IPS-18a (cell line): ENCODE measurements at regions not wholly inside any gene's neighbourhood (a gene's known extent, or its start where the extent isn't known, plus 50 kb on each side); places are given as distances from the start of the nearest gene placed in this dataset.
A peak's percentile ranks its signal among the peaks of the same experiment; 100 is the strongest.

Source experiments
- H3K27ac ChIP-seq: one replicate; pipeline ENCODE4 v1.5.1; 2013; ENCODE audit warnings: low read length
- H3K27me3 ChIP-seq: one replicate; pipeline ENCODE4 v1.6.1; 2013; ENCODE audit warnings: mild to moderate bottlenecking, low read length; ENCODE audit not compliant: control insufficient read depth, insufficient read depth
- H3K36me3 ChIP-seq: one replicate; pipeline ENCODE4 v1.6.1; 2013; ENCODE audit warnings: low read depth, low read length; ENCODE audit not compliant: control insufficient read depth
- H3K4me1 ChIP-seq: one replicate; pipeline ENCODE4 v1.6.1; 2013; ENCODE audit warnings: low read depth, low read length; ENCODE audit not compliant: control insufficient read depth
- H3K4me3 ChIP-seq: one replicate; pipeline ENCODE4 v1.5.1; 2013; ENCODE audit warnings: low read length
- H3K9ac ChIP-seq: one replicate; pipeline ENCODE4 v1.6.1; 2013; ENCODE audit warnings: mild to moderate bottlenecking, low read length, moderate library complexity
- H3K9me3 ChIP-seq: one replicate; pipeline ENCODE4 v1.6.1; 2013; ENCODE audit warnings: low read depth, low read length; ENCODE audit not compliant: control insufficient read depth

- Histone ChIP-seq H3K27ac (no peak overlapping the region), H3K36me3 (no peaks in the 10 kb centered on the region), H3K4me1 (peaks cover 32% of the 10 kb centered on the region), H3K9me3 (no peaks in the 10 kb centered on the region), H3K27me3 (no peaks in the 10 kb centered on the region), H3K4me3 (no peak overlapping the region), H3K9ac (no peak overlapping the region)
Measured at GRCh38 chr4:31998807-31999206, 1278.6 kb downstream of the PCDH7 start.

- no peaks in the 10 kb centered on the region for H3K36me3 ChIP-seq
- H3K9me3 ChIP-seq = no peaks in the 10 kb centered on the region
- H3K27ac ChIP-seq = no peak overlapping the region
- no peaks in the 10 kb centered on the region for H3K27me3 ChIP-seq
- H3K9ac ChIP-seq = no peak overlapping the region
- peaks cover 24% of the 10 kb centered on the region for H3K4me1 ChIP-seq
- H3K4me3 ChIP-seq = no peak overlapping the region
Measured at GRCh38 chr4:31999848-32000247, 1279.7 kb downstream of the PCDH7 start.

DNA sequence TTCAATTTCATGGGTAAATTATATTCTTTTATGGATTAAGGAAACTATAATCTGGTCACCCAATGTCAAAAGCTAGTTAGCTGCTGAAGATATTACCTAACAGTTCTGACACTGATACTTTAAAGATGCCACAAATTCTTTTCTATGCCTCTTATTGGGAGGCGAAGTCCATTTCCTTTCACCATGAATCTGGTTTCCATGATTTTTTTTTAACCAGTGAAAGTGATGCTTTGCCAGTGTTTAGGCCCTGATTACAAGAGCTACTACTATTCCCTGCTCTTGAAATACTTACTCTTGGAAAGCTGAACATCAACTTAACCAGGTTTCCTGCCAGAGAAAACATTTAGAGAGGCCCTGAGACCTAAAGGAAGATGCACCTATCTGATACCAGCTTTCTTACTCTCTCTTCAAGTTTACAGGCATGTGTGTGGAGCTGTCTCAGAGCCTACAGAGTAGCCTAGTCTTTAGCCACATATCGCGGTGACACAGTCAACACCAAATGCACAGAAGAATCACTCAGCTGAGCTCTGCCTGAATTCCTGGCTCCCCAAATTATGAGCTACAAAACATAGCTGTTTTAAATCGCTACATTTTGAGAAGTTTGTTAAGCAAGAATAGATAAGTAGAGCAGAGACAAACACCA, 1280.8 kb downstream of the PCDH7 start:
- Histone ChIP-seq H3K27ac (no peak overlapping the region), H3K36me3 (no peaks in the 10 kb centered on the region), H3K9ac (no peak overlapping the region), H3K9me3 (no peaks in the 10 kb centered on the region), H3K4me3 (no peak overlapping the region), H3K4me1 (peaks cover 18% of the 10 kb centered on the region), H3K27me3 (no peaks in the 10 kb centered on the region)

GRCh38 chr4:32002037-32002747, 1282.0 kb downstream of the PCDH7 start:
- Histone ChIP-seq H3K27ac (peak overlapping the region; percentile 64), H3K4me3 (no peak overlapping the region), H3K27me3 (no peaks in the 10 kb centered on the region), H3K9me3 (no peaks in the 10 kb centered on the region), H3K9ac (no peak overlapping the region), H3K36me3 (no peaks in the 10 kb centered on the region), H3K4me1 (peaks cover 18% of the 10 kb centered on the region)

DNA sequence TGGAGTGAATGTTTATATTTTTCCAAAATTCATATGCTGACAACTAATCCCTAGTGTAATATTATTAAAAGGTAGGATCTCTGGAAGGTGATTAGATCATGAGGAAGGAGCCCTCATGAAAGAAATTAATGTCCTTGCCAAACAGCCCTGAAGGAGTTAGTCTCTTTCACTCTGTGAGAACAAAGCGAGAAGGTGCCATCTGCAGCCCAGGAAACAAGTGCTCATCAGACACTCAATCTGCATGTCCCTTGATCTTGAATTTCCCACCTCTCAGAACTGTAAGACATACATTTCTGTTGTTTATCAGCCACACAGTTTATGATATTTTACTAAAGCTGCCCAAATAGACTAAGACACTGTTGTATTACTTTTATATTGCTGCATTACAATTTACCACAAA, 1283.4 kb downstream of the PCDH7 start:
- H3K4me3 ChIP-seq = no peak overlapping the region
- no peaks in the 10 kb centered on the region for H3K27me3 ChIP-seq
- H3K9ac ChIP-seq = no peak overlapping the region
- H3K9me3 ChIP-seq = no peaks in the 10 kb centered on the region
- no peak overlapping the region for H3K27ac ChIP-seq
- peaks cover 18% of the 10 kb centered on the region for H3K4me1 ChIP-seq
- H3K36me3 ChIP-seq = no peaks in the 10 kb centered on the region

DNA sequence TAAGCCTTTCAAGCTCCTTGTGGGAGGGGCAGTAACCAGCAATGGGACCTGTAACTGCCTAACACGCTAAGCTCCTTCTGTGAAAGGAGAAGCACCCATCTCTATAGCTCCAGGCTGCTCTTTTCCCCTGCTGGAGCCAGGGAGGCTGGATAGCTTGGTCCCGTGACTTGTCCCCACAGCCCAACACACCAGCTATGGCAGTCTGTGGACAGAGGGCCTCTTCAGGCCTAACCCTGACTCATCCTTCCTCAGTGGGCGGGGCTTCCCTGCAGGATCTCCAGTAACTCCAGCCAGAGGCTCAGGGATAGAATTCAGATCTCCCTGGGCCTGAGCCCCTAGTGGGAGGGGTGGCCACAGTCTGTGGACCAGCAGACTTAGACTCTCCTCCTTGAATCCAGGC, 1290.1 kb downstream of the PCDH7 start:
- Histone ChIP-seq H3K9ac (no peak overlapping the region), H3K27me3 (no peaks in the 10 kb centered on the region), H3K4me1 (no peaks in the 10 kb centered on the region), H3K9me3 (no peaks in the 10 kb centered on the region), H3K36me3 (no peaks in the 10 kb centered on the region), H3K27ac (no peak overlapping the region), H3K4me3 (no peak overlapping the region)

DNA sequence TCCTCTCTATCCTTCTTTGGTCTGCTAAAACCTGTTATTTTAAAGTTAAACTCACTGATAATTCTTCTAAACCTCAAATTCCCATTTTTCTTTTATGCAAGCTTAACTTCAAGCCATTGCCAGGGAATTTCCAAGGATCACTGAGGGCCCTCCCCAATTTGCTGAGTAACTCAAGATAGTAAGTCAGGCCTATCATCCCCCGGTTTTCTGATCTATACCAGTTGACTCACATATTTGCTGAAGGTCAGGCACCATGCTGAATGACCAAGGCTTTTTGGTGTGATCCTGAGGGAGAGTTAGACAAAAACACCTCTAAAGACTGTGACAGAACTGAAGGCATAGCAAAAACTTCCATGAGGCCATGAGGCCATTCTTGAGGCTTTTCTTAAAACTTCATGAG, 1301.9 kb downstream of the PCDH7 start:
- Histone ChIP-seq H3K4me1 (peaks cover 3% of the 10 kb centered on the region), H3K27ac (no peak overlapping the region), H3K27me3 (no peaks in the 10 kb centered on the region), H3K36me3 (no peaks in the 10 kb centered on the region), H3K9ac (no peak overlapping the region), H3K4me3 (no peak overlapping the region), H3K9me3 (no peaks in the 10 kb centered on the region)

DNA sequence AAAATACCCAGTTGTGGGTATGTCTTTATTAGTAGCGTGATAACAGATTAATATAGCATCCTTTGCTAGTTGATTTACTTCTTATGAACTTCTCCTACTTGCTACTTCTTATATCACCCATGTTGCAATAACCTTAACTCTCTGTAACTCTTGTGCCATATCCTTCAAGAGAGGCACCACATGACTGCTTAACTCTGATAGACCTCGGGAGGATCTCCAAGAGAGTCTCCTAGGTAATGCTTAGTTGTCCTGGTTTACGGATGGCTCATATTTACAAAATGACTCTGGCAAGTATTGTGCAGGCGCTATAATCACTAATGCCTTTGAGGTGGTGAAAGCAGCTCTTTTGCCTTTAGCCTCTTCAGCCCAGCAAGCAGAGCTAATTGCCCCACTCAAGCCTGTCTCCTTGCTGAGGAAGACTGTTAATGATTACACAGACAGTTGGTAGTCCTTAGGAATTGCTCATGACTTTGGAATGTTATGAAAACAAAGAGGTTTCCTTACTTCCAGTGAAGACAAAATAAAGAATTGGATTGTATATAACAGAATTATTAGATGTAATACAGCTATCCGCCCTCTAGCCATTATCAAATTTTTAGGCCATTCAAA, 1305.8 kb downstream of the PCDH7 start:
- Histone ChIP-seq H3K4me1 (peaks cover 3% of the 10 kb centered on the region), H3K9me3 (no peaks in the 10 kb centered on the region)

DNA sequence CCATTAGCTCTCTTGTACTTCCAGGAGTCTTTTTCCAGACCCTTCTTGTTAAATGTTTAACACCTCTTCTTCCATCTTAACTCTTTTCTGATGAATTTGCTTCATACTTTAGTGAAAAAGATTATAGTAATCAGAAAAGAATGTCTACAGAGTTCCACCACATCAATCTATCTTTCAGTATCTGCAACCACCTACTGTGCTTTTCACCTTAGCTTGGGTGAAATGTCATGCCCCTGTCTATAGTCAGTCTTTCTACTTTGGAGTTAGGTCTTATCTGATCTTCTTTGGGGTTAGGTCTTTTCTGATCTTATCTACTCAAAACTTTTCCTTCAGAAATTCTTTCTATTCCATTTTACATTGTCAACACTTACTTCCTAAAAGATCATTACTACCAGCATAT, 1310.2 kb downstream of the PCDH7 start:
- H3K9ac ChIP-seq = no peak overlapping the region
- H3K27me3 ChIP-seq = no peaks in the 10 kb centered on the region
- no peaks in the 10 kb centered on the region for H3K9me3 ChIP-seq
- no peak overlapping the region for H3K4me3 ChIP-seq
- H3K4me1 ChIP-seq = no peaks in the 10 kb centered on the region
- H3K36me3 ChIP-seq = no peaks in the 10 kb centered on the region
- no peak overlapping the region for H3K27ac ChIP-seq

More for the DNA sequence above, 1305.8 kb downstream of the PCDH7 start:
- no peaks in the 10 kb centered on the region for H3K27me3 ChIP-seq
- H3K27ac ChIP-seq = no peak overlapping the region
- no peaks in the 10 kb centered on the region for H3K36me3 ChIP-seq
- H3K9ac ChIP-seq = no peak overlapping the region
- H3K4me3 ChIP-seq = no peak overlapping the region

GRCh38 chr4:32031026-32031425, 1310.9 kb downstream of the PCDH7 start:
- no peaks in the 10 kb centered on the region for H3K4me1 ChIP-seq
- H3K9me3 ChIP-seq = no peaks in the 10 kb centered on the region
- no peak overlapping the region for H3K4me3 ChIP-seq
- no peaks in the 10 kb centered on the region for H3K27me3 ChIP-seq
- no peak overlapping the region for H3K27ac ChIP-seq
- no peak overlapping the region for H3K9ac ChIP-seq
- no peaks in the 10 kb centered on the region for H3K36me3 ChIP-seq

DNA sequence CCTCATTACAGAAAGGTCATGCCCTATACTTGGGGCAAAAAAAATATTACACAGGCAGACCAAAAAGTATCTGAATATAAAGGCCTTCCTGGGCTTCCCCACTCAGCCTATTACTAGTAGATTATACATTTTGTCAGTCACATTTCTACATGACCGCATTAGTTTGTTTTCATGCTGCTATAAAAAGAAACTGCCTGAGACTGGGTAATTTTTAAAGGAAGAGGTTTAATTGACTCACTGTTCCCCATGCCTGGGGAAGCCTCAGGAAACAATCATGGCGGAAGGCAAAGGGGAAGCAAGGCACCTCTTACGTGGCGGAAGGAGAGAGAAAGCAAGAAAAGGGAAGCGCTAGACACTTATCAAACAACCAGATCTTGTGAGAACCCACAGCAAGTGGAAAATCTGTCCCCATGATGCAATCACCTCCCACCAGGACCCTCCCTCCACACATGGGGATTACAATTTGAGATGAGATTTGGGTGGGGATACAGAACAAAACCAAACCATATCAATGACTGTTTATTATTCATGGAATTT, 1312.0 kb downstream of the PCDH7 start:
- Histone ChIP-seq H3K27ac (no peak overlapping the region), H3K36me3 (no peaks in the 10 kb centered on the region), H3K27me3 (no peaks in the 10 kb centered on the region), H3K9me3 (no peaks in the 10 kb centered on the region), H3K4me1 (no peaks in the 10 kb centered on the region), H3K9ac (no peak overlapping the region), H3K4me3 (no peak overlapping the region)
